Naive thymus-derived CD8-positive, alpha-beta T cell (primary cell): ENCODE measurements at regions not wholly inside any gene's neighbourhood (a gene's known extent, or its start where the extent isn't known, plus 50 kb on each side); places are given as distances from the start of the nearest gene placed in this dataset.

Experiments
- ATAC-seq, 2 donors: fragments of 150-1000 bp; cut with Tn5 transposase in 1 of 2; sonication (Bioruptor Pico), chemical (Tn5 transposase) in 1 of 2; 1 replicate in 1 of 2; 2 replicates in 1 of 2; pipeline ENCODE4 v1.10.0; 2021; ENCODE audit warnings: mild to moderate bottlenecking in 2 of 2, moderate library complexity in 2 of 2
- POLR2A ChIA-PET: fragments of 350-600 bp; sonication (Branson Sonifier 250); formaldehyde crosslinking; loops from one replicate; lab custom pipeline; 2021; ENCODE audit warnings: antibody characterized with exemption; lab: Charles Lee
- DNase-seq, 10 donors: peaks; one replicate each; pipeline versions ENCODE4 v3.0.0 to v3.0.0-alpha.2; 2020 to 2022
- H3K27ac Mint-ChIP-seq, 10 donors: one replicate each; pipeline ENCODE4 v1.8.0; 2020 to 2022; ENCODE audit warnings: mild to moderate bottlenecking in 10 of 10, mixed read lengths in 10 of 10, moderate library complexity in 4 of 10, inconsistent platforms in 1 of 10
- H3K27me3 Mint-ChIP-seq, 5 donors: one replicate each; pipeline ENCODE4 v1.8.0; 2021 to 2022; ENCODE audit warnings: mixed read lengths in 5 of 5
- H3K36me3 Mint-ChIP-seq, 3 donors: one replicate each; pipeline ENCODE4 v1.8.0; 2020 to 2022; ENCODE audit warnings: mixed read lengths in 3 of 3, mild to moderate bottlenecking in 2 of 3, inconsistent platforms in 1 of 3
- H3K4me1 Mint-ChIP-seq, 4 donors: one replicate each; pipeline ENCODE4 v1.8.0; 2021 to 2022; ENCODE audit warnings: mixed read lengths in 4 of 4
- H3K4me3 Mint-ChIP-seq, 10 donors: one replicate each; pipeline ENCODE4 v1.8.0; 2020 to 2022; ENCODE audit warnings: mild to moderate bottlenecking in 10 of 10, mixed read lengths in 10 of 10, moderate library complexity in 6 of 10, inconsistent platforms in 1 of 10
- H3K9me3 Mint-ChIP-seq, 9 donors: one replicate each; pipeline ENCODE4 v1.8.0; 2020 to 2022; ENCODE audit warnings: mixed read lengths in 9 of 9, mild to moderate bottlenecking in 3 of 9, inconsistent platforms in 1 of 9, moderate library complexity in 1 of 9

DNA sequence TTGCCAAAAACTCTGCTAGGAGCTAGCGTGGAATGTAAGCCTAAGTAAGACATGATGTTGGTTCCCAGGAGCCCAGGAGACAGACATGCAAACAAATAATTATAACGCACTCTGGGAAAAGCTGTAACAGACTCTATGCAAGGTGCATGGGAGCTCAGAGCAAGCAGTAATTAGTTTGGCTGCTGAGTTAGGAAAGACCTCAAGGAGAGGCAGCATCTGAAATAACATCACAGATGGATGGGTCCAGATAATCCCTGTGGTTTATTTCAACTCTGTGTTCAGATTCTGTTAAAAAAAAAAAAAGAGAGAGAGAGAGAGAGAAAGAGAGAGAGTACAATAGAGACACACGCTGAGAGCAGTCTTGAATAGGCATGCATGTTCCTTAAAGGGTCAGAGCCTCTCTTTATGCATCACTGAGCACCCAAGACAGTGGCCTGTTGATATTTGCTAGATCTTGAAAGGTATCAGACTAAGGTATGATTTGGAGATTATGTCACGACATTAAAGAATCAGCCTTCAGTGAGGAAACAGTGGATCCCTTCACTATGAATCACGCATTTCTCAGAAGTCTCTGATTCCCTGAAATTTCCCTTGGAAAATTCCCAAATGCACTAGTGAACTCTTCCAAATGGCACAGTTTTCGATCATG is 124.4 kb upstream of the LIPC start:
- Mint-ChIP-seq H3K36me3 (no peaks in the 10 kb centered on the region), H3K27ac (no peak overlapping the region)

DNA sequence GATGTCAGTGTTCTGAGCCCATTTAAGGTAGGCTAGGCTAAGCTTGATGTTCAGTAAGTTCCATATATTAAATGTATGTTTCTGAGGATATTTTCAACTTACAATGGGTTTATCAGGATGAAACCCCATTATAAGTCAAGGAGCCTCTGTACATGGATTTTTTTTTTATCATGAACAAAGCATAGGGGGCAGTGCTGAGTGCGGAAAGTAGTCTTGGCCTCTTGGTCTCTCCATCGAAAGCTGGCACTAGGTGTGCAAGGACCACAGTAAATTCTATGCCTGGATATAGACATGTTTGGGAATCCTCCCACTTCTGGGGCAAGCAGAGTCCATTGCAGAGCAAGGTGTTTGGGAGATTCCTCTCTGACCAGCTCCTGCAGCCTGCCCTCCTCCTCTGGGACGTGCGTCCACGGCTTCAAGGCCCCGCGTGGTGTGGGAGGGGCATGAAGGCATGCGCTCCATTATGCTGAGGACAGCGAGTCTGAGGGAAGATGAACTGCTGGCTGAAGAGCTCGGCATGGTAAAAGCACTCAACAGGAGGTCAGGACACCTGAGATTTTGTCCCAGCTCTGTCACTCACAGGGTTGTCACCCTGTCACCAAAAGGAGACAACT is 122.9 kb upstream of the LIPC start:
- Mint-ChIP-seq H3K27ac (peak overlapping the region in 2 of 10 donors; percentile 18 to 85), H3K9me3 (peaks cover 0 to 2% (median 0%) of the 10 kb centered on the region in 9 donors), H3K27me3 (no peaks in the 10 kb centered on the region), H3K4me1 (peaks cover 17 to 20% (median 19%) of the 10 kb centered on the region in 4 donors), H3K36me3 (no peaks in the 10 kb centered on the region), H3K4me3 (no peak overlapping the region)
- DNase-seq (no peak), ATAC-seq (no peak)
- POLR2A ChIA-PET: no interaction called here

More for the DNA sequence above, 124.4 kb upstream of the LIPC start:
- Mint-ChIP-seq H3K9me3 (peaks cover 0 to 2% (median 0%) of the 10 kb centered on the region in 9 donors), H3K4me1 (peaks cover 14 to 24% (median 20%) of the 10 kb centered on the region in 4 donors), H3K4me3 (no peak overlapping the region), H3K27me3 (no peaks in the 10 kb centered on the region)
- ATAC-seq (no peak), DNase-seq (no peak)
- POLR2A ChIA-PET: no interaction called here

GRCh38 chr15:58309963-58310928 is 121.5 kb upstream of the LIPC start:
- H3K27me3 Mint-ChIP-seq: no peaks in the 10 kb centered on the region
- H3K4me1 Mint-ChIP-seq: peaks cover 26 to 33% (median 32%) of the 10 kb centered on the region in 4 donors
- H3K36me3 Mint-ChIP-seq: no peaks in the 10 kb centered on the region
- ATAC-seq (no peak), DNase-seq (no peak)
- H3K4me3 Mint-ChIP-seq: peak overlapping the region in 1 of 10 donors; percentile 4
- POLR2A ChIA-PET: interaction anchor here (0.6 kb wide), 1 partner anchor 150 kb away, joined by 4 read pairs; no protein-coding TSS in a partner anchor
- H3K9me3 Mint-ChIP-seq: peaks cover 0 to 2% (median 0%) of the 10 kb centered on the region in 9 donors
- peak overlapping the region in 4 of 10 donors; percentile 11 to 77 (median 35) for H3K27ac Mint-ChIP-seq

DNA sequence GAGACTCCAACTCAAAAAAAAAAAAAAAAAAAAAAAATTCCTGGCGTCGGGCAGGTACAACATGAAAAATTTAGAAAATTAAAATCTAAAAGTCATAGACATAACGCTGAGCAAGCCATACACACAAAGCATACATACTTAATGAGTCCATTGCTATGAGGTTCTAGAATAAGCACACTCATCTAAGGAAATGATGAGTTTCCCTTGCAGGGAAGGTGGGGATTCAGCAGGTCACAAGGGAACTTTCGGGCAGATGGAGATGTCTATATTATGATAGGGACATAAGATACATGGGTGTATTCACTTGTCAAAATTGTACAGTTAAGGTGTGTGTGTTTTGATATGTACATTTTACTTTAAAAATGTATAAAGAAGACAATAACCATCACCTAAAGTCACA is 120.2 kb upstream of the LIPC start:
- DNase-seq (no peak), ATAC-seq (no peak)
- Mint-ChIP-seq H3K4me3 (no peak overlapping the region), H3K27ac (peak overlapping the region in 2 of 10 donors; percentile 13 to 17), H3K36me3 (no peaks in the 10 kb centered on the region), H3K9me3 (peaks cover 0 to 3% (median 0%) of the 10 kb centered on the region in 9 donors), H3K4me1 (peaks cover 31 to 44% (median 37%) of the 10 kb centered on the region in 4 donors), H3K27me3 (no peaks in the 10 kb centered on the region)
- POLR2A ChIA-PET: no interaction called here

DNA sequence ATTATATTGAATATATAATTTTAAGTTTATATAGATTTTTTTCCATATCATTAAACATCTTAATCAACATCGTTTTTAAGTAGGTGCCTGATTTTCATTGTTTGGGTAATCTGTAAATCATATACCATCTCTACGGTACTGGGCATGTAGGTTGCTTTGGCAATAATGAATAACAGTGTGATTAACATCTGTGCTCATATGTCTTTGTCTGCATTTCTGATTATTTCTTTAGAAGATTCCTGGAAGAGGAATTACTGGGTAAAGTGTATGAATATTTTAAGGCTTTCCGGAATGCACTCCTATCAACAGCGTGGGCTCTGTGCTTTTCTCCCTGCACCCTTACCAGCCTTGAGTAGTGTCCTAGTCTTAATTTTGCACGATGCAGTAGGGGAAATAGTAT is 119.8 kb upstream of the LIPC start:
- no peaks in the 10 kb centered on the region for H3K36me3 Mint-ChIP-seq
- POLR2A ChIA-PET: interaction anchor here (1.0 kb wide), 1 partner anchor 99 kb away, joined by 3 read pairs; no protein-coding TSS in a partner anchor
- DNase-seq (no peak), ATAC-seq (no peak)
- peak overlapping the region in 2 of 10 donors; percentile 23 to 29 for H3K27ac Mint-ChIP-seq
- peaks cover 26 to 43% (median 34%) of the 10 kb centered on the region in 4 donors for H3K4me1 Mint-ChIP-seq
- peaks cover 0 to 3% (median 0%) of the 10 kb centered on the region in 9 donors for H3K9me3 Mint-ChIP-seq
- no peak overlapping the region for H3K4me3 Mint-ChIP-seq
- no peaks in the 10 kb centered on the region for H3K27me3 Mint-ChIP-seq

DNA sequence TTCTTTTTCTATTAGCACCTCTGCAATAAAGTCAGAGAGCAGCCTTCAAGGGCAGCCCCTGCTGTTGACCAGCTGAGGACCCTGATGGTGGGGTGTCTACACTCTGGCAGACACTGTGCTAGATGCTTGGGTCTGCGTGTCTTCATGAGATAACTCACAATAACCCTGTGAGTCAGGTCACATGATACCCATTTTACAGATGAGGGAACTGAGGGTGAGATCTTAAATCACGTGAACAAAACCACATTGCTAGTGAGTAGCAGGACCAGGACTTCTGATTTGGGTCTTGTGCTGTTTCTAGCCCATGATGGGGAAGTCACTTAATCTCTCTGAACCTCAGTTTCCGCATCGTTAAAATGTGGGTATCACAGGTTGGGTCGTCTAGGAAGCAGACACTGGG is 118.5 kb upstream of the LIPC start:
- no peaks in the 10 kb centered on the region for H3K27me3 Mint-ChIP-seq
- peaks cover 0 to 3% (median 0%) of the 10 kb centered on the region in 9 donors for H3K9me3 Mint-ChIP-seq
- peak overlapping the region in 7 of 10 donors; percentile 28 to 84 (median 69) for H3K27ac Mint-ChIP-seq
- ATAC-seq (no peak), DNase-seq (no peak)
- peak overlapping the region in 2 of 10 donors; percentile 3 to 59 for H3K4me3 Mint-ChIP-seq
- POLR2A ChIA-PET: interaction anchor here (1.0 to 1.1 kb wide), 2 partner anchors 13 to 80 kb away, joined by 3 read pairs; no protein-coding TSS in a partner anchor
- no peaks in the 10 kb centered on the region for H3K36me3 Mint-ChIP-seq
- H3K4me1 Mint-ChIP-seq: peaks cover 25 to 42% (median 36%) of the 10 kb centered on the region in 4 donors

DNA sequence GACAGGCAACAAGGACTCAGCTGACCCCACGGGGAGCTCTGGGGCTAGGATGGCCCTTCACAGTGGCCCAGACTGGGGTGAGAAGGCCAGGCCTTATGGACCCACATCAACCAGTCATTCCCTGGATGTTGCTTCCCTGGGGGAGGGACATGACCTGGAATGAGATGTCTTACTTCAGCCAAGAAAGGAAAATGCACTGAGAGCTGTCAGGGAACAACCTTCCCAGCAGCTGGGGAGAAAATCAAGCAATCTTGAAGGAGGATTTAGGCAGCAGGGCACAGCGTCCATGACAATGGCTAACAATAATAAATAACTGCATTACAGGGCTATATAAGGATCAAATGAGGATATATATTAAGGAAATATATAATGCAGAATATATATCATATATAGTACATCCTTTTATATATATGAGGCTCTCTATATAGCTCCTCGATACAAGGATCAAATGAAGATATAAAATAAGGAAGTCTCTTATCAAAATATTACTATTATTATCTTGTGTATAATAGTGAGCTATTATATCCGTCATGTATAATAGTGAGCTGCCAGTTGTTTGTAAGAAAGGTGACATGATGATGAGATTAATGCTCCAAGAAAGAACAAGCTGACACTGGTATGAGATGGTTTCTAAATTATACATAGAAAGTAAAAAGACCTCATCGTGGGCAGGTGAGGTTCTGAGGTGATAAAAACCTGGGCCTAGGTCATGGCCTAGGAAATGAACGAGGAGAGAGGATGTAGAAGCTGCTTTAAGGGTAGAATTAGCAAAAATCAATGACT is 117.8 kb upstream of the LIPC start:
- no peaks in the 10 kb centered on the region for H3K27me3 Mint-ChIP-seq
- peak overlapping the region; percentile 16 to 76 (median 56) for H3K4me3 Mint-ChIP-seq
- POLR2A ChIA-PET: interaction anchor here (0.5 to 1.7 kb wide), 6 partner anchors 11 to 444 kb away, joined by 3 to 4 read pairs (median 4); no protein-coding TSS in a partner anchor
- ATAC-seq (no peak), DNase-seq (no peak)
- no peaks in the 10 kb centered on the region for H3K36me3 Mint-ChIP-seq
- H3K4me1 Mint-ChIP-seq: peaks cover 25 to 42% (median 36%) of the 10 kb centered on the region in 4 donors
- H3K27ac Mint-ChIP-seq: peak overlapping the region; percentile 28 to 96 (median 90)
- peaks cover 0 to 3% (median 0%) of the 10 kb centered on the region in 9 donors for H3K9me3 Mint-ChIP-seq

DNA sequence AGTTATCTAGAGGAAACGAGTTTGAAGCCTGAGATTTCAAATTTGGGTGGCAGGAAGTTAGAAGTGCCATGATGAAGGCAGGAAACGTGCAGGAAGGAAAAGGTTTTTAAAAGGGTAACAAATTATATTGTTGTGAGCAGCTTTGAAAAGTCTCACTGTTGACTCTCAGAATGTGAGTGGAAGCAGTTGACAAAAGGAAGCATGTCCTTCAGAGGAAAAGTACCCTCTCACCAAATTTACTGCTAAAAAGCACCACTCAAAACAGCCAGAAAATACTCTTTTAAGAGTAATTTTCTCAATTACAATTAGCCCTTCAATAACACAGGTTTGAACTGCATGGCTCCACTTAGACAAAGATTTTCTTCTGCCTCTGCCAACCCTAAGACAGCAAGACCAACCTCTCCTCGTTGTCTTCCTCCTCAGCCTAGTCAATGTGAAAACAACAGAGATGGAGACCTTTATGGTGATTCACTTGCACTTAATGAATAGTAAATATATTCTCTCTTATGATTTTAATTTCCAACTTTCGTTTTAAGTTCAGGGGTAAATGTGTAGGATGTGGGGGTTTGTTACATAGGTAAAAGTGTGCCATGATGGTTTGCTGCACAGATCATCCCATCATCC is 117.1 kb upstream of the LIPC start:
- H3K9me3 Mint-ChIP-seq: peaks cover 0 to 3% (median 0%) of the 10 kb centered on the region in 9 donors
- POLR2A ChIA-PET: interaction anchor here (0.7 to 1.7 kb wide), 4 partner anchors 12 to 79 kb away, joined by 3 to 4 read pairs (median 4); no protein-coding TSS in a partner anchor
- no peaks in the 10 kb centered on the region for H3K36me3 Mint-ChIP-seq
- H3K4me3 Mint-ChIP-seq: peak overlapping the region; percentile 29 to 76 (median 57)
- H3K27ac Mint-ChIP-seq: peak overlapping the region; percentile 28 to 96 (median 90)
- DNase-seq: peak in 3 of 10 donors; percentile 24 to 54 (median 53)
- peaks cover 25 to 42% (median 35%) of the 10 kb centered on the region in 4 donors for H3K4me1 Mint-ChIP-seq
- no peaks in the 10 kb centered on the region for H3K27me3 Mint-ChIP-seq
- ATAC-seq: peak; percentile 65 to 85

DNA sequence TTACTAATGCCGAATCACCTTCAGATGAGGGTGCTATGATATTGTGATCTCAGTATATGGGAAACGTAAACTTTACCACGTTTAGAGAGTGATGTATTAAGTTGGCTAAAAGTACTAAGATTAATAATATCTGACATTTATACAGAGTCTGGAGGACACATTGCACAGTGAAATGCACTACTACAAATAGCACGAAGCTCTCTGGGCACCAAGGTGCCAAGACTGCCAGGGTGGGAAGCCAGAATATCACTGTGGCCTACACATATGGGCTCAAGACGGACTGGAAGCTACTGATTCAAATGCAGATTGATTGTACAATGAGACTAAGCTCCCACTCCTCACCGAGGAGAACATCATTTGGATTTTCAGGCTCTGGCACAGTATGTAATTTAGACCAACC is 113.3 kb upstream of the LIPC start:
- no peaks in the 10 kb centered on the region for H3K27me3 Mint-ChIP-seq
- POLR2A ChIA-PET: no interaction called here
- DNase-seq (no peak), ATAC-seq (no peak)
- H3K4me1 Mint-ChIP-seq: peaks cover 21 to 32% (median 24%) of the 10 kb centered on the region in 4 donors
- H3K36me3 Mint-ChIP-seq: no peaks in the 10 kb centered on the region
- H3K9me3 Mint-ChIP-seq: peaks cover 0 to 7% (median 0%) of the 10 kb centered on the region in 9 donors
- H3K4me3 Mint-ChIP-seq: no peak overlapping the region
- no peak overlapping the region for H3K27ac Mint-ChIP-seq

- Mint-ChIP-seq H3K4me1 (peaks cover 0 to 9% (median 4%) of the 10 kb centered on the region in 4 donors), H3K27ac (no peak overlapping the region), H3K9me3 (peaks cover 0 to 5% (median 0%) of the 10 kb centered on the region in 9 donors), H3K27me3 (no peaks in the 10 kb centered on the region), H3K4me3 (no peak overlapping the region), H3K36me3 (no peaks in the 10 kb centered on the region)
- ATAC-seq: no peak
- POLR2A ChIA-PET: no interaction called here
- no peak for DNase-seq
Observed at GRCh38 chr15:58321034-58321433, 110.8 kb upstream of the LIPC start.

DNA sequence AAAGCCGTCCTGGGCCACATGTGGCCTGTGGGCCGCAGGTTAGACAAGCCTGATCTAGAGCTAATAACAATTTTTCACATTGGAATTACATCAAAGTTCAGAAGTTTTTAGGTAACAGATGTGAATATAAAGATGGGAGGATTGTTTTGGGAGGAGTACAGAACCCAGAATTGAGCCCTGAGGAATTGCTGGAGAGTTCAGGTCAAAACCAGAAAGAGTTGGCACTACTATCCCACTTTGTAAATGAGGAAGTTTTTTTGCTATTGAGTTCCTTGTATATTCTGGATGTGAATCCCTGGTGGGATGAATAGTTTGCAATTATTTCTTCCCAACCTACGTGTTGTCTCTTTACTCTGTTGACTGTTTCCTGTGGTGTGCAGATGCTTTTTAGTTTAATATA is 109.5 kb upstream of the LIPC start:
- H3K4me1 Mint-ChIP-seq: peaks cover 0 to 4% (median under 1%) of the 10 kb centered on the region in 4 donors
- H3K36me3 Mint-ChIP-seq: peaks cover 0 to 2% (median 0%) of the 10 kb centered on the region in 3 donors
- no peak for ATAC-seq
- POLR2A ChIA-PET: interaction anchor here (0.6 kb wide), 1 partner anchor 416 kb away, joined by 3 read pairs; no protein-coding TSS in a partner anchor
- no peak for DNase-seq
- no peak overlapping the region for H3K4me3 Mint-ChIP-seq
- peaks cover 0 to 3% (median 0%) of the 10 kb centered on the region in 9 donors for H3K9me3 Mint-ChIP-seq
- H3K27ac Mint-ChIP-seq: no peak overlapping the region
- peaks cover 0 to 2% (median 0%) of the 10 kb centered on the region in 5 donors for H3K27me3 Mint-ChIP-seq
